22Rv1 (cell line): ENCODE measurements at regions not wholly inside any gene's neighbourhood (a gene's known extent, or its start where the extent isn't known, plus 50 kb on each side); places are given as distances from the start of the nearest gene placed in this dataset.

Experiments used
- H3K27ac ChIP-seq: fragments of 450-650 bp; 2 replicates; pipeline ENCODE4 v1.5.1; 2017
- CTCF ChIP-seq: fragments of 450-650 bp; IDR thresholded peaks from 2 replicates; pipeline ENCODE4 v1.5.1; 2017; ENCODE audit warnings: mild to moderate bottlenecking
- ZFX ChIP-seq: fragments of 450-650 bp; IDR thresholded peaks from 2 replicates; pipeline ENCODE4 v1.6.1; 2017; ENCODE audit warnings: antibody characterized with exemption, borderline replicate concordance

- peak overlapping the region; percentile 43 for H3K27ac ChIP-seq
- no peak for TF ChIP-seq CTCF
- no peak for TF ChIP-seq ZFX
These were observed 63.1 kb downstream of the RHOB start for GRCh38 chr2:20509770-20510490.

GRCh38 chr2:20511130-20511529, 64.3 kb downstream of the RHOB start:
- no peak overlapping the region for H3K27ac ChIP-seq
- TF ChIP-seq ZFX (no peak), CTCF (no peak)

- TF ChIP-seq ZFX (no peak), CTCF (no peak)
- H3K27ac ChIP-seq: no peak overlapping the region
These were observed 65.3 kb downstream of the RHOB start for GRCh38 chr2:20512061-20512605.

- no peak for TF ChIP-seq ZFX
- no peak for TF ChIP-seq CTCF
- no peak overlapping the region for H3K27ac ChIP-seq
These were observed 67.1 kb downstream of the RHOB start for GRCh38 chr2:20513946-20514345.

- no peak for TF ChIP-seq ZFX
- no peak for TF ChIP-seq CTCF
- H3K27ac ChIP-seq: no peak overlapping the region
These were observed 67.9 kb downstream of the RHOB start for GRCh38 chr2:20514596-20515269.

- H3K27ac ChIP-seq: no peak overlapping the region
- no peak for TF ChIP-seq ZFX
- TF ChIP-seq CTCF: no peak
These were observed 68.7 kb downstream of the RHOB start for GRCh38 chr2:20515290-20516220.
